HG03159 (cell line): ENCODE measurements at regions not wholly inside any gene's neighbourhood (a gene's known extent, or its start where the extent isn't known, plus 50 kb on each side); places are given as distances from the start of the nearest gene placed in this dataset.

Experiments used
- ATAC-seq: cut with Tn5 transposase; IDR thresholded peaks from one replicate; pipeline ENCODE4 v1.9.1; 2021; ENCODE audit warnings: mild to moderate bottlenecking, moderate library complexity; ENCODE audit not compliant: unreplicated experiment

DNA sequence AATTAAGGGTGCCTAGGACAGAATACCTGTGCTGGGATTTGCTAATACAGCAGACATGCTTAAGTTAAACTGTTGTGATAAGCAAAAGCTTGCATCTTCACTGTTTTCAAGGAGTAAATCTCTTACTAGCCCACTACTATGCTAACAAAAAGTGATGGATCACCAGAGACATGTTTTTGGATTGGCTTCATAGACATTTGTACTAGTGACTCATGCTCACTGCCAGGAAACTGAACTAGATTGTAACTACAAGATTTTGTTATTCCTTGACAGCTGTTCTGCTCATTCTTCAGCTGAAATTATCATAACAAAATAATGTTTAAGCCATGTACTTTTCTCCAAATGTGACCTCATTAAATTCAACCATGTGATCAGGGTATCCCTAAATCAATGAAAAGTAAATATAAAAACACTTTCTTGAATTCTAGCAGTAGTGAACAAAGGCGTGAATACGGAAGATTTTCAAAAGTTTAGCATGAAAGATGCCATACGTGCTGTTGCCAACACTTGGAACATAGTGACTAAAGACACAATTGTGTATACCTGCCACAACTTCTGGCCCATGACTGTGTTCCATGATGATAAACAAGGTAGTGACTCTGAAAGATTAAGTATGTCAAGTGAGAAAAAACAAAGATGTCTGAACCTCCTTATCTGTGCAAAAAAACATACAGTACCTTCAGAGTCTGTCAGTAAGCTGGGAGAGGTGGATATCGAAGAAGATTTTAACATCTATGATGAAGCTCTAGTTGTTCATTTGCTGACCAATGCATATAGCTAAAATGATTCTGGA lies 154.0 kb downstream of the BTC start:
- ATAC-seq, result no peak

DNA sequence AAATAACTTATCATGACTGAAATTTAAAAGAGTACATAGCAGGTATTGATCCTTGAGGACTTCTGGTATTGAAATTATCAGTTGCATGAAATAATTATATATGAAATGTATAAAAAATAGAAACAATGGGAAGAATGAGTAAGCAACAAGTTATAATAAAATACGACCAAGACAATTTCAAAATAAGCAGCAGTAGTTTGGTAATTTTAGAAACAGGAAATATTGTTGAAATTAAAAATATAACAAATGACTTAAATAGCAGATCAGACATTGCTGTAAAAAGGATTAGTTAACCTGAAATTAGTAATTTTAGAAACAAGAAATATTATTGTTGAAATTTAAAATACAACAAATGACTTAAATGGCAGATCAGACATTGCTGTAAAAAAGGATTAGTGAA lies 152.3 kb downstream of the BTC start:
- ATAC-seq, result no peak

DNA sequence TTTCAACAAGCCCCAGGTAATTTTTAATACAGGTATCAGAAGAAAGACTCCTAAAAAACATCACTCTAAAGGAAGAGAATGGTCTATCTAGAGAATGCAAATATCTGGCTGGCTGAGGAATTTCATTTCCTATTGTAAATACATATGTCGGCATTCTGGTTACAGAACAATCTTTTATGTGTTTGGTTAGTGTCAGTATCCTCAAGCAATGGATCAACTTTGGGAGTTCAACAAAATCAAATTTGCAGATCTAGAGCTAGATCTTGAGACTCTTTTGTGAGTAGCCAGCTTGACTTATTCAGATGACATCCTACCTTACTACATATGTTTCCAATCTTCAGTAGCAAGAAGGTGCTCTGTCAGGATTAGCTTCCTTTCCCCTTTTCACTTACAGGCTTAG lies 145.1 kb downstream of the BTC start:
- ATAC-seq, result no peak

DNA sequence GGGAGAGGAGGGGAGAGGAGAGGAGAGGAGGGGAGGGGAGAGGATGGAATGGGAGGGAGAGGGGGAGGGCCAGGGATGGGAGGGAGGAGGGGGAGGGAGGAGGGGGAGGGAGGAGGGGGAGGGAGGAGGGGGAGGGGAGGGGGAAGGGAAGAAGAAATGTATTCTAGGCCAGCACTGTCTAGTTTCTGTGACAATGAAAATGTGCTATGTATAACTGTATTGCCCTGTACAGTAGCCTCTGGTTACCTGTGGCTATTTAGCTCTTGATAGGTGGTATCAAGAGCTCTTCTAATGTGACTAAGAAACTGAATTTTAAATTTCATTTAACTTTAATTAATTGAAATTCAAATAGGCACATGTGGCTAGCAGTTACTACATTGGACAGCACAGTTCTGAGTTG lies 143.1 kb downstream of the BTC start:
- no peak for ATAC-seq

DNA sequence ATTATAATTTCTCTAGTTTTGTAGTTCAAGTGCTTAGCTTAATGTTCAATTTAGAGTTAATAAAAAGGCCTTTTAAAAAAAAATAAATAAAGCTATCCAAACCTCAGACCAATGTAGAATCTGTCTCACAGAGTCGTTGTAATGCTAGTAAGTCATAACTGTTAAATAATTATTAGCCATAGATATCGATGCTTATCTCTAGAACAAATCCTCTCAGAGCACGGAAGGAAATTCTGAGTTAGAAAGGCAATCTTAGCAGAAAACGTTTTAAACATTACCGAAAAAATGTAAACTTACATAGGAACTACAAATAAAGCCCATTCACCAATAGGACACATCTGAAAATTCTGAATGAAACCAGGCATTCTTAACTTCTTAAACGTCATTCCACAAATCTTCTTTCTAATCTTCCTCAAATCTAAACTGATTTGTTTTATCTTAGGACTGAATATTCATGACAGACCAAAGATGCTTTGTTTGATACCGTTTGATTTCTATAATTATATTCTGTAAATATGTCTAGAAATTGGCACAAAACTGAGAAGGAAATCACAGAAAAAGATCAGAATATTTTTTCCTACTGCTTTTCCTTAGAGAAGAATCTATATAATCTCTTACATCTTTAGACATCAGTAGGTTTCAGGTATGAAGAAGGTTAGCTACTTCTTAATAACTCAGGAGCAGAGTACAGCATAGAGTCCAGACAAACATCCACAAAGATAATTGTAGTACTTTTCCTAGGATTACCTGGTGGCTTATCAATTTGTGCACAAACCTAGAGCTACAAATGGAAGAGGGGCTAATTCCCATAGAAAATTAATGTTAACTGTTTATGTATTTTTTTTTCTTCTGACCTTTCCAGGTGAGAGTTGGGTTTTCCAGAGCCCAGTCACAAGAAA lies 140.7 kb downstream of the BTC start:
- no peak for ATAC-seq

DNA sequence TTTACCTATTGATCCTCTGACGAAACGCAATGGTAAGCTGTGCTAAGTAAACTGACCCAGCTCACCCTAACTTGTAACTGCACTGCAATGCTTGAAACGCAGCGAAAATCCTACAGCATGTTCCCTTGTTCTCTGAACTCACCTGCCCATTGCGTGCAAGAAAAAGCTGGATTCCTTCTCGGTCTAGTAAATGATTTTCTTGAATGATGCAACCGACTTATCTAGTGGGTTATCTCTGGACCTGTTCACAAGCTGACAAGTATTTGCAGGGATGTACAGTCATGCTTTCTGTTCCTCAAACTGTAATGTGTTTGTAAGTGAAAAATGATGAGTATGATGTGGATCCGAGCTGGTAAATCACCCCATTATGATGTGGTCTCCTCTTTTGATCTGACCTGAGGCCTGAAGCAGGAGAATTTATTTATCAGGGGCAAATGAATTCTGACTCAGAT lies 140.1 kb downstream of the BTC start:
- no peak for ATAC-seq

DNA sequence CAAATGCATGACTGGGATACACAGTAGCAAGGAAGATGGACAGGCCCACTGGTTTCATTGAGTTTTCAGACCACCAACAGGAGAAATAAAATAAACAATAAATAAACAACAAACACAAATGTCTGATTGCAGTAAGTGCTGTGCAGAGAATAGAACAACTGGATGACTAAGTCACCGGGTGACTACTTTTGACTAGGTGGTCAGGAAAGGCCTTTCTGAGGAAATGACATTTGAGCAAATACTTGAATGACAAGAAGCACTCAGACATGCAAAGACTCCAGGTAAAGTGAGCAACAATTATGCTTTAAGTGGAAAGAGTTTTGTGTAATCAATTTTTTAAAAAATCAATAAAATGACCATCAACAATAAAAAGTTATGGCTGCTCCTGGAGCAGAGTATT lies 137.7 kb downstream of the BTC start:
- ATAC-seq, result no peak

DNA sequence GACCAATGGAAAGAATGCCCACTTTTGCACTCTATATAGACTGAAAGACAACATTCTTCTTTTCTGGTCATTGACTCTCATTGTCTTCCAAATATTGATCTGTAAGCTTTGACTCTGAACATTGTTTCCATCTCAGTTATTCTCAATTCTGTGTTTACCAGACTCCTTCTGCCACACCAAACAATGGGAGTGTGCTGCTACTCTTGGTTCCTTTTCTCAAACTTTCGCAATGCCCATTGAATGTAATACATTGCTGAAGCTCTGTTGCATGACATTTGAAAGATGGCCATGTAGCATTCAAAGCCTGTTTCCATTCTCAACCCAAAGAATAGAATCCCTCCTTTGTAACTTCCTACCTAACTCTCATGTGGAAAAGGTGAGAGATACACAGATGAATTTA lies 136.2 kb downstream of the BTC start:
- ATAC-seq, result no peak

DNA sequence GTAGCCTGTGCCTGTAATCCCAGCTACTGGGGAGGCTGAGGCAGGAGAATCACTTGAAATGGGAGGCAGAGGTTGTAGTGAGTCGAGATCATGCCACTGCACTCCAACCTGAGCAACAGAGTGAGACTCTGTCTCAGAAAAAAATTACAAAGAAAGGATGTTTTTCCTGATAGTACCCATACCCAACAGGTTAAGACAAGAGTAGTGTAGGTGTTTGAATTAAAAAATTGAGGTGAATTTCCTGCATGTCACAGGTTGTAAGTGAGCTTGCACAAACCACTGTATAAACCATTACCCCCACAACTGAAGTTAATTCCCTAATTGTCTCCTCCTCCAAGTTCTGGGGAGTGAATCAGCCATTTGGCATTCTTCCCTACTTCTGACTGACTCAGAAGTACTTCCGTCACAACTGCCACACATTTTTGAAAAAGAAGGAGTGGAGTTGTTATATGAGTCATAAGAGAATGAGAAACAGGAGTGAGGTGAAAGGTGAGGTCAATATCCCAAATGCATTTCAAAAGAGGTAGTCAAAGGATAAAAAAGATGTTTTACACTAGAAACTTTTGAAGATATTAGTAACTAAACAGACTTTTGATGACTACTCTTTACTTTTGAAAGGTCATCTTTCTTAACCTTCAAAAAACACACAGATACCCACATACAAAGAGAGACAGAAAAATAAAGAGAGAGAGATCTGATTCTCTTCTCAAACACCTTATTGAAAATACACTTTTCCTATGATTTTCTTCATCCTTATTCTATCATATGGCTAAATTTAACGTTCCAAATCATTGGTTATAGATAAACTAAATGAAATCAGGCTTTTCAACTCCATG lies 134.5 kb downstream of the BTC start:
- ATAC-seq, result no peak

DNA sequence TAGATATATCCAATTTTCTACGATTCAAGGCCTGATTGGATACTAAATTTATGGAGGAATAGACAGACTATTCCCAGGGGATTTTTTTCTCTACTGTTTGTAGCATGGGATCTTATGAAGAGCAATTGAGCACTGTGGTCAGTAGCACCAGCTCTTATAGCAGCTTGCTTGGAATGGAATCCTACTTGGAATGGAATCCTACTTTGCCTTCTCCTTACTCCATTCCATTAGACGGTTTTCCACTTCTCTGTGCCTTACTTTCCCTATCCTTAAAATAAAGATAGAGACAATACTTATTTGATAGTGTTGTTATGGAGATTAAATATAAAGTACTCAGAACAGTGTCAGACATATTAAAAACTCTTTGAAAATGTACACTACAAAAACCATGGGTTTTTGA lies 133.5 kb downstream of the BTC start:
- no peak for ATAC-seq

DNA sequence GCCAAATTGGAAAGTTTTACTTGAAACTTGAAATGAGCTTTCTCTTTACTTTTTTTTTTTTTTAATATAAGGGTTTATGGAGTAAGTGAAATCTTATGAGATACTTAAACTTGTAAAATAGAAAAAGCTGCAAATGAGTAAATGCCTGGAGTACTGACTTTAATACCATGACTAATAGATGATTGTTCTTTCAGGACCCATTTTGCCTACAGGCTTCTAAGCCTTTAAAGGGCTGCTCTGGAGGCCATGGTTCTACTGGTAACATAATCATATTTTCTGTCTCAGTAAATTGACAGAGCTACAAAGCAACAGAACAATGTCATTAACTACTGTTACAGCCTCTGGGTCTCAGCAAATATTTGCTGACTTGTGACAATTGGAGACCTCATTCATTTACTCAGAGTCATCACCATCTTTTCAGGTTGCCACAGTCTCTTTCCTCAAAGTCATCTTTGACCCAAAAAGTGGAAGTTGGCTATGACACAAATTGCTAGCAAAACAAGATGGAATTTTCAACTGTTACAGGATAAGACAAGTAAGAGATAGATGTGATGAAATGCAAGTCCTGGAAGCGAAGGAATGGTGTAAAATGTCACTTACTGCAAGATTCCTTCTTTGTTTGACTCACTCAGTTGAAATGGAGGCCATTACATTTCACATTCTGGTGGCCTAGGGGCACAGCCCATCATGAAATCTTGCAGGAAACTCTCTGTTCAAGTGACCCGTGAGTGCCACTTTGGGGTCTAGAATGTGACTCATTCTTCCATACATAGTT lies 132.7 kb downstream of the BTC start:
- ATAC-seq, result no peak

DNA sequence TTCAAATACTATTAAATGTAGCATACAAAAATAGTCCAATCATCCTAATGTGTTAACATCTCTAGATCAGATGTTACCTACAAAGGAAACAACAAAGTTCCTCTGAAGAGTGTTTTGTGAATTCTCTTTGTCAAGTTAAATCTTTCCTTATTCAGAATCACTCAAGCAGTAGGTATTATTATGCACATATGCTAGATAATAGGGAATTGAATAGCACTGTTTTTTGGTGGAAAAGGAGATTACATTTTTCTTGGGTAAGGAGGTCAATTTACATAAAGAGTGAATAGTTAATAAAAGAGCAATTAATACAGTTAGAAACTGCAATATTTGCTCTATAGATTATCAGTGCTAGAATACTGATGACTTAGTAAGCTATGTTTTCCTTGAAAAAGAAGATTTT lies 130.7 kb downstream of the BTC start:
- ATAC-seq, result no peak

DNA sequence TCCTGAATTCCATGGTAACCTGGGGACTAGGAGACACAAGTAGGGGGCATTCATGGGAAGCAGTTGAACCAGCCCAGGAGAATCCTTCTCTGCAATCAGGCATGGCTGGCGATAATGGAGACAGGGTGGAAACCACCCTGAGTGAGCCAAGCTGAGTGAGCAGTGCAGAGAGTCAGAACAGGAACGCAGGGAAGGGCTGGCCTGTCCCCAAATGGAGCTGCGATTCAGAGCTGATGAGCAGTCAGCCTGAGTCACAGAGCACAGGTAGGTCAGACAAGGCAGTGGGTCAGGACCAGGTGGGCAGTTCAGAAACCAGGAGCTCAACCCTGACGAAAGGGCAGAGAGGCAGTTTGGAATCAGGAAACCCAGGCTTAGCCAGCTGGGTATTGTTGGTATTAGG lies 129.0 kb downstream of the BTC start:
- ATAC-seq, result no peak

DNA sequence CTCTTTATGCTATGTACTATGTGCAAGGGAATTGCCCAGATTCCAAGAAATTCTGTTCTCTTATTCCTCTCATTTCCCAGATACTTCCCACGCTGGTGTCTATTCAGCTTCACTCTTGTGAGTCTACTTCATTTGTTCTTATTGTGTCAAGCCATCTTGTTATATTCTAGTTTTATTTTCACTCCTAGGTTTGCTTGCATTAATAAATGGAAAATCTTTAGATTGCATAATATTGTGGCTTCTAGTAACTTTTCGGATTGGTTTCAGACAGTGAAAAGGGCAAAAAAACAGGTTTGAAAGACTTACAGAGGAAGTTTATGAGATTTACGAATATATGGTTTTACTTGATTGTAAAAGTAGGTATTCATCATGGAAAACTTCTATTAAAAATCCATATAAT lies 128.4 kb downstream of the BTC start:
- no peak for ATAC-seq

DNA sequence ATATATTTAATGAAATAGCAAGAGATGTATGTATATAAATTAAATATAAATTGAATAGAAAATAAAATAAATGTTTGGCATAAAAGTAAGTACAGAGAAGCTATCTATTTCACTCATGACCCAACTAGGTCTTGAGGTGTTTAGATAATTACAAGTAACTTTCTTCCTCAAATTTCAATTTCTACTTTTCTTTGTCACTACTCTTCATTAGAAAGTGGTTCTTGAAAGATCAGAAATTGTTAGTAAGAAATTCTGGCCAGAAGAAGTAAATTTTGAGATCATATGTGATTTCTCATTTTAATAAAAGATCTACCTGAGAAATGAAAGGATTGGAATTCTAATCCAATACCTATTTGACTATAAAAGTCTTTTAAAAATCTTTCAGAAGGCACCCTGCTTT lies 126.9 kb downstream of the BTC start:
- ATAC-seq, result no peak

DNA sequence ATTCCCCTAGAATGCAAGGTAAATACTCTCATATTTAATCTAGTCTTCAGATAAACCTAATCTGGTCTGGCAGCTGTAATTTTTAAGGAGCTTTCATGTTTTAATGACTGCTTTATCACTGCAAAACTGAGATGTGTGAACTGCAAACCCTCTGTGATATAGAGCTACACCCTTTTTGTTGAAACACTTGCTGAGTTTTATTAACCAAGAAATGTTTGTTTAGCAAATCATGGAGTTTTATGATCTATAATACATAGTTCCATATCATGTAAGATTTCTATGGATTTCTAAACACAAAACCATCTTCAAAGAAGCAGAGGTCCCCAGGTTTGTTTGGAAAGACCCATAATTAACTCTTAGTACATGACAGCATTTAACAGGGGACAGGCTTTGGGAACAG lies 126.4 kb downstream of the BTC start:
- ATAC-seq, result no peak

DNA sequence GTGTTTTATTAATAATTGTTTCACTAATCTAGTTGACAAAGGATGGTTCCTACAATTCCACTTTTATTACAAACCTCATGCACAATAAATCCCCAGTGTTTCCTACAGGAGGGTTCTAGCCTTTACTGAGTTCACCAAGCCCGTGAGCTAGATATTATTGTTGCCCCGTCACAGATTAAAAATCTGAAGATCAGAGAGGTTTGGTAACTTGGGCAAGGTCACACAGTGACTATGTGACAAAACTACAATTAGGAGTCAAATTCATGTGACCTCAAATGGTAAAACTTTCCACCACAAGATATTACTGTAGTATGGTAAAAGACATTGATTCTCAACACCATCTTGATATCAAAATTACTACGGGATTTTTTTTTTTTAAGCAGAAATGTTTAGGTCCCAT lies 124.6 kb downstream of the BTC start:
- ATAC-seq, result no peak

DNA sequence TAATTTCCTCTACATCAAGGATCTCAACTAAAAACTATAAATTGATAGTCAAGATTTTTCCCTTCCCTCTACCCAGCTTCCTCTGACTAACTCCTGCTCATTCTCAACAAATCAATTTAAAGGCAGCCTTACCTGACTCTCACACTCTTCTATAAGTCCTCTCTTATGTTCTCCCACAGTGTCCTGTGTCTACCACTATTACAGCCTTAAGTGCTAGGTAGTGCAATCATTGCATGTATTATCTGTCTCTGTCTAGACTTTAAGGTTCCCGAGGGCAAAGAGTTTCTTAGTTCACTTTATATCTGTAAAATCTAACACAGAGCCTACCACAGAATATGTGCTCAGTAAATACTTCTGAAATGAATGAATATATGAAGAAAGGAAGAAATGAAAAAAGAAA lies 123.7 kb downstream of the BTC start:
- no peak for ATAC-seq

DNA sequence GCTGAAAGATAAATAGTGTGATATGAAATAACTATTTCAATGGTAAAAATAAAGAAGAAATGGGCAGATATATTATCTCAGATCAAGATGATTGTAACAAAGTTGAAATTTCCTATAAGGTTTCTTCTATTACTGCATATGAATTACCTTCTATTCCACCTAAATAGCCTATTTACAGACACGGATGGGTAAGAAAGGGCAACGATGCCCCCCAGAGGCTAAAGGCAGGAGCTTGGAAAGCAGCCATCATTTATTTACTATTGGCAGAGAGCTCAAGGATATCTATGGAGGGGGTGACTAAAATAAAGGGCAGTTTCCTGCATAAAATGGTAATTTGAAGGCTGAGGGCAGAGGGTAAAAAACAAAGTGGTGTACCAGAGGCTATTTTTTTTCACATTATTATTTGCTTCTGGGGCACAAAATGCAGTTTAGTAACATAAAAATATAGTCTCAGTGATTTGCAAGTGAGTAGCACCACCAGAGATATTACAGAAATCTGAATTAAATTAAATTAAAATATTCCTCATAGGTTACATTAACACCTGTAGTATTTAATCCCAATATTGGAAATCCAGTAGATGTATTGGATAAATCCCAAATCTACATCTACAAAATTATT lies 123.1 kb downstream of the BTC start:
- ATAC-seq, result no peak

DNA sequence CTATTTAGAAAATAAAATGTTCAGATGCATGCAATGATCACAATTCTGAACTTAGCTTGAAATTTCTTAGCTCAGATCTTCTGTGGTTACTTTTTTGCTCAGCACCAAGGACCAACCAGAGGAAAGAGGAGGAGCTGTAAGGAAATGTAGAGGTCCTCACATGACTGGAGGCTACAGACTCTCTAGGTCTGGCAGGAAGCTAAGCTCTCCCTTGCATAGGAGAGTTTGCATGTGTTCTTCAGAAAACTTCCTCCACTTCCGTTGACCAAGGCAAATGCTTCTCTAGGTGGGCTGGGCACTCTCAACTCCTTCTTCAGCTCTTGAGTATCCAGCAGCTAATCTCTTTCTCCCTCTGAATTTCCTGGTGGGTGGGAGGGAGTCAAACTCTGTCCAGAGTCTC lies 119.6 kb downstream of the BTC start:
- ATAC-seq, result no peak
